Caki2 (cell line): ENCODE measurements at regions not wholly inside any gene's neighbourhood (a gene's known extent, or its start where the extent isn't known, plus 50 kb on each side); places are given as distances from the start of the nearest gene placed in this dataset.
"Not testable (repeated sequence)": the region's sequence is repeated elsewhere in the genome, so short reads cannot be mapped to it uniquely, and the experiment has no call there.

Source experiments
- DNase-seq: peaks from one replicate; pipeline ENCODE4 v3.0.0-alpha.2; 2015; ENCODE audit warnings: low read depth
- in situ Hi-C: cut with HindIII; loops from 2 replicates; pipeline ENCODE4 v1.10.0; 2016; ENCODE audit warnings: low sequenced_read_pairs, low pct_unique_long_range_greater_than_20kb, mixed read lengths

DNA sequence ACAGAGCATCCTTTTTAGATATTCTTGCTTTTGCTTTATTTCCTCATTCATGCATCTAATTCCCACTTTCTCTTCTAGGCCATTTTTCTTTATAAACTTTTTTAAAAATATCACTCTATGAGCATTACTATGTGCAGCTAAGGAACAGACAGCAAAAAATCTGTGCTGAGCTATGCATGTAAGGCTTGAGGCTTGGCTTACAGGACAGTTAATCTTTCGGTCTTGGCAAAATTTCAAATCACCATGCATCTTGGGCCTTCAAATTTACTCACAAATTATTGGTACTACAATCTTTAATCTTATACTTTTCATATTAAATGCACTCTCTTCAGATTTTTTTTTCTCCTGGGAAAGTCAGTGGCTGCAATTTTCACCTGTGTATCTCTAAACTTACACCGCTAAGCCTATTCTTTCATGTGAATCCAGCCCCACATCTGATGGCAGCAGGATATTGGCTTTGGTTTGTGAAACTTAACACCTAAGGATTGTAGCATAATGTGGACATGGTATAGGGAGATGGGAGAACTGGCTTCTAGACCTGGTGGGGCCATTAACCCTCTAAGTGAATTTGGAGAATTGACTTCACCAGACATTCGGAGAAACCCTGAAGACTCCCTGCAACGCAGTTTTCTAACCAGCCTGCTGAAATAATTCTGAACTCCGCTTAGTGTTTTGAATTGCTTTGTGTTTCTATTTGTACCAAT is 278.3 kb downstream of the SPRY1 start:
- DNase-seq: no peak
- in situ Hi-C loops: loop anchor here (25.0 kb wide), 1 partner anchor 288 kb away; the partner anchor contains the start of gene SPRY1

DNA sequence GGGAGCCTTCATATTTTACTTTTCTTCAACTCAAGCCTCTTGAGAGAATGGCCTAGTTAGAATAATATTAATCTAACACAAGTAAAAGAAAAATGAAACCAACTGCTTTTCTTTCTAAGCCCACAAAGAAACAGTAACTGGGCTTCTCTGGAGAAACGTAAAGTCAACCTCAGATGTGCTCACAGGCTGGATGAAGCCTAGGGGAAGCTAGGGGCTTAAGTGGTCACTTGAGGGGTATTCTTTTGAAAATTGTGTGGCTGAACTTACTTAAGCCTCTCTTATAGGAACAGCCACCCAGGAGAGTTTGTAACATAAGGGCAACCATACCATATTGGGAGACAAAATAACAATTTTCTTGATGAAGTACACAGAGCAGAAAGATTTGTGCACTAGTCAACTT is 279.0 kb downstream of the SPRY1 start:
- DNase-seq: no peak
- in situ Hi-C loops: no loop called here

DNA sequence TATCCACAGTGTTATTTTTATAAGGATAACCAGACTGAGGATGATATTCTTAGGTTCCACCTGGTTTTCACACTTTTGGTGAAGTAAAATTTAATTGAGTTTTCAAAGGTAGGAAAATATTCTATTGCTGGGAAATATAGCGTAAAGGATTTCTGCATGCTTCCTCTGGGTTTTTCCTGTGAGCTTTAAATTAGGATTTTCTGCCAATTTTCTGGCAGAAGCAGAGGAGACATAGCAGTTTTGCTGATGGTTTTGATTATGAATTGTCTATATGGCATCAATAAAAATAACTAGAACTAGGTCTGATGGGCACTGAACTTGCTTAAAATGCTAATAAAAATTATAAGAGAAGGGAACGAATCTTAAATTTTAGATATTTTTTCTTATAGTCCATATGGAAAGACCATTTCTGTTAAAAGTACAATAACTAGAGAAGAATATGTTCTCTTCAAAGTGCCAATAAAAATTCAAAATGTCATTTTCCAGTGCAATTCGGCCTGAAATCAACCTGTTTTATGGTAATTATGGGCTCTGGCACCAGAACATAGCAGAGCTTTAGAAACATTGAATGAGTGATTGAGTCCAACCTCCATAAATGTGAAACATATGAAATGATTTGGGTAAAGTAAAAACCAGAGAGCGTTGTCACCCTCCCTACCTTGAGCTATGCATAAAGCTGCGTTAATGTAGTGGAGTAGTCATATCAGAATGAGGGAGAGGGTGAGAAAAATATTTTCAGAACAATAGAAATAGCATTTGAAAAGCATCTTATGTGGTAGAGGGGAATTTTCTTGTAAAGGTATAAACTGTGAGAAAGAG is 279.7 kb downstream of the SPRY1 start:
- in situ Hi-C loops: no loop called here
- no peak for DNase-seq

DNA sequence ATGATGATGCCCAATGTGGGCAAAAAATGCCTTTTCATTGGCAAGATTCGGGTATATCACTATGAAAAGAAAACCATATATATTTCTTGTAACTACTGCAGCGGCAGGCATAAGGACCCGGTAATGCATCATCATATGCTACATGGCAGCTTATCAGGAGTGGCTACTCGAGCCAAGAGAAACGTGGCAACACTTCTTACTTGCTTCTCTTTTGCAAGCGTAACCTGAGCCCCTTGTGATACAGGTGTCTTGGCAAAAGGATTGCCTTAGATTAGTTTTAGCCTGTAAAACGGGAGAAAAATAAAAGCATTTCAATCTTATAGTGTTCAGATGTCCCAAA is 280.3 kb downstream of the SPRY1 start:
- DNase-seq: no peak
- in situ Hi-C loops: no loop called here

DNA sequence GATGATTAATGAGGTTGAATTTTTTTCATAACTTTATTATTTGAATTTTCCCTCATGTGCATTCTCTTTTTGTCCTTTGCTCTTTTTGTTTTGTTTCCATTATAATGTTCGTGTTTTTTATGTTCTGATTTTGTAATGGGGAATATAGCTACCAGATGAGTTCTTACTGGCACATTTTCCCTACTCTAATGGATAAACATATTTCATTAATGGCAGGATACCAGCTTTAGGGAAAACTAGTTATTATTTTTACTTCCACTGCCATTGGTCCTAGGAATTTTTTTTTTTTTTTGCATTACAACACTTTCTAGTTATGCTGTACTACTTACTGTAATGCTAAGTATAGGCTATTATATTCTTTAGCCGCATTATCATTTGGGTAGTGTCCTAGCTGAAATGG is 286.3 kb downstream of the SPRY1 start:
- in situ Hi-C loops: no loop called here
- no peak for DNase-seq

DNA sequence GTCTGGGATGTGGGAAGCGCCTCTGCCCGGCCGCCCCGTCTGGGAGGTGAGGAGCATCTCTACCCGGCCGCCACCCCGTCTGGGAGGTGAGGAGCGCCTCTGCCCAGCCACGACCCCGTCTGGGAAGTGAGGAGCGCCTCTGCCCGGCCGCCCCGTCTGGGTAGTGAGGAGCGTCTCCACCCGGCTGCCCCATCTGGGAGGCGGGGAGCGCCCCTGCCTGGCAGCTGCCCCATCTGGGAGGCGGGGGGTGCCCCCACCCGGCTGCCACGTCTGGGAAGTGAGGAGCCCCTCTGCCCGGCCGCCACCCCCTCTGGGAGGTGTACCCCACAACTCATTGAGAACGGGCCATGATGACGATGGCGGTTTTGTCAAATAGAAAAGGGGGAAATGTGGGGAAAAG is 288.3 kb downstream of the SPRY1 start:
- DNase-seq, in situ Hi-C loops: not testable (repeated sequence)

DNA sequence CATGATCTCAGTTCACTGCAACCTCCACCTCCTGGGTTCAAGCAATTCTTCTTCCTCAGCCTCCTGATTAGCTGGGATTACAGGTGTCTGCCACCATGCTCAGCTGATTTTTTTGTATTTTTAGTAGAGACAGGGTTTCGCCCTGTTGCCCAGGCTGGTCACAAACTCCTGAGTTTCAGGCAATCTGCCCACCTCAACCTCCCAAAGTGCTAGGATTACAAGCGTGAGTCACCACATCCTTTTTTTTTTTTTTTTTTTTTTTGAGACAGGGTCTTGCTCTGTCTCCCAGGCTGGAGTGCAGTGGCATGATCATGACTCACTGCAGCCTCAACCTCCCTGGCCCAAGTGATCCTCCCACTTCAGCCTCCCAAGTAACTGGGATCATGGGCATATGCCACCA is 298.9 kb downstream of the SPRY1 start:
- in situ Hi-C loops: not testable (repeated sequence)

DNA sequence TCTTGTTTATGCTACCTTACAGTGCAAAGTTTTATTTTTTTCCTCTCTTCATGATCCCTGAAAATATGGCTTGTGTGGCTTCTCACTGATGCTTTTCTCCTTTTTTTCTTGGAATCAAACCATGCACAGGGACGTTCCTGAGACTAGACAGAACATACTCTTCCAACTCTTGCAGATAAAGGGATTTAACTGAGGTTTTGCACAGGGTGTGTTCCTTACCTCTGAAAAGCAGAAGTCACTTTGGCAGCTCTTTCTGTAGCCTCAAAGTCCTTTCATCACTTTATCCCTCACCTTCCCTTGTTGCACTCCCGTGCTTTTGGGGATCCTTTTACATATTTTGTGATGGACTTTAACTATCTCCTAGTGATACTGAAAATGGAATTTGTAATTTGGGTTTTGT is 300.1 kb downstream of the SPRY1 start:
- in situ Hi-C loops: no loop called here
- no peak for DNase-seq

More for the DNA sequence above, 298.9 kb downstream of the SPRY1 start:
- not testable (repeated sequence) for DNase-seq

DNA sequence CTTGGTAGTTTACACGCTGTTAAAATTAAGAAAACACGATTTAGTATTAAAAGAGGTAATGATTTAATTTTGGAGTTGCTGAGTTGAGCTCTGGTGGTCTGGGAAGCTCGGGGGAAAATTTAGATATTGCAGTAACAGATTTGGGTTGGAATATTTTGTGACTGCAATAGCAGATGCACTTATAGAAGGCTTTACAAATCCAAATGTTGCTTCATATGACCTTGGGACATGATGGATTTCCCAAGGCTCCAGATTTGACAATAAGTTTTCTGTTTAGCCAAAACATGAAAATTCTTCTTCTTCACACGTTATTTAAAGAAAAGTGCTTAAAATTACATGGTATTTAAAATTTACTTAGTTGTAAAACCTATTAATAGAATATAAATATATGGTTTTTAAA is 302.0 kb downstream of the SPRY1 start:
- in situ Hi-C loops: no loop called here
- no peak for DNase-seq

DNA sequence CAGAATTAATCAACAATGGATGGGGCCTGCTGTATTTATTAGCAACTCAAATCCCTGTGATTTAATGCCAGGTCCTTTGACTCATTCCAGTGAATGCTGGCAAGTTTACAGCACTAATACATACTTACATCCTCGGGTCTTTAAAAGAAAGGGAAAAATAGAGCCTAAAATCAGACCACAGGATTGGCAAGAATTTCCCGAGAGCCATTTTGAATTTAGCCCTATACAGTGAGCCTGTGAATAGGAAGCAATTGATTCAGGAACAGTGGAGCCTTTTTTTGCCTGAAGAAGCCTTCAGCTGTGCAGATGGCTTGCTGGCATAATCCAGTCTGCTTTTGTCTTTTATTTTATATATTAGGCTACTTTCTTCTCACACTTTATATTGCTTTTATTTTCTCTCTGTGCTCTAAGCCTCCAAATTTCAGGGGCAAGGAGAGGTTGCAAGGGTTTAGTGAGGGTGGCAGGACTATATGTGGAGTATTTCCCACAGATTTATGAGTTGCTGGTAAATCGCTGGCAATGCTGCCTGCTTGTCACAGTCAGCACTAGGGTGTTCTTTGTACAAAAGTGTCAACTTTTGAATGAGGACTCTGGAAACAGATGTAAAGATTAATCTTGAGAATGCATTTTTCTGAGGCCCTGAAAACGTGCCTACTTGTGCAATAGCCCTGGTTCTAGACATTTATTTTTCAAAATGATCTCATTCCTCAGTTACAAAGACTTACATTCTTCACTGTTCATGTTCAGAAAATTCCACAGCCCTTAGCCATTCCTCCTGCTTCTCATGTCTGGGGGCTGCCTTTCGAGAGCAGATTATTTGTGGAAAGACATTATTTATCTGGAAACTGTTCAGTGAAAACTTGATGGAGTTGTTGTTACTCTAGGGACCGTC is 303.5 kb downstream of the SPRY1 start:
- in situ Hi-C loops: no loop called here
- no peak for DNase-seq

DNA sequence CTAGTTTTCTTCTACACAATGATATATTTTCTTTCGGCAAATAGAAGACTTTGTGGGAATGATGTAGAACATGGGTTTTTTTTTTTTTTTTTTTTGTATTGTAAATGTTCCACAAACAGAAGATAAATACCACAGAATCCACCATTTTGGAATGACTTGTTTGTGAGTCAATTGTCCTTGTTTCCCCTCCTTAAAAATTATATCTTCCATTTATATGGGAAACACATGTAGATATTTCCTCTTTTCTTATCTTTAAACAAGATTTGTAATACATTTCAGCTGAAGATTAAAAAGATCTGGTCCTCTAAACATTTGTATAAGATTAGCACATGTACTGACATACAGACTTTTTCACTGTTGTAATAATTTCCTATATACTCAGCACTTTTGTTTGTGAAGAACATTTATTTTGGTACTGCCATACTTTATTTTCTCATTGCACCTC is 304.6 kb downstream of the SPRY1 start:
- in situ Hi-C loops: no loop called here
- DNase-seq: no peak

DNA sequence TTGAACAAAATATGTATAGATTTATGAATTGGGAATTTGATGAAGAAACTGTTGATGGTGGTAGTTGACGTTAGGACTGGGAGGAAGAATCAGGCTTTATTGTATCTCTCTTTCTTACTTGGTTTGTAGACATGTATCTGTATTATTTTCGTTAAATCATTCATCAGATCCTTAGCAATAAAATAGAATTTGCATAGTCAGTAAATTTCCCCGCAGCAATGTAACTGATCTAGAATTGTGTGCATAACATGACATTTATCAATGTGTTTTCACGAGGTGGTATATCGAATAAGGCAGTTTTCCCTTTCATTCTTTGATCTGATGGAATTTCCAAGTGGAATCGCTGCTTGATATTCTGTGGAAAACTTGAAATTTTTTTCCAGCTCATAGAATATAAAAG is 308.8 kb downstream of the SPRY1 start:
- in situ Hi-C loops: no loop called here
- DNase-seq: no peak

DNA sequence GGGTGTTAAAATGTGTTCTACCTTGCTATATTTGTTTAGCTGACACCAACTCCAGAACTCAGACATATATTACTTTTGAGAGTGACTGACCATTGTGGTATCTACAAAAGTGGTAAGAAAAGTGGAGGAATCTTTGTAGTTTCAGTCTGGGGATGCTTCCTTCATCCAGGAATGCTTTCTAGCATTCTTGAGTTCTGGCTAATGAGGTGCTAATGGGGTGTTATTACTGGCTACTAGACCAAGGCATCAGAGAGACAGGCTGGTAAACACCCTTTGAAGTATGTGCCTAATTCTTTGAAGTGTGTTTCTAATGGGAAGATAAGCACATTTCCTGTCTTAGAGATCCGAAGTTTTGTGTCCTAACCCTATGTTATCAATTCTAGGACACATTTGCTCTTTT is 310.4 kb downstream of the SPRY1 start:
- DNase-seq: no peak
- in situ Hi-C loops: no loop called here

DNA sequence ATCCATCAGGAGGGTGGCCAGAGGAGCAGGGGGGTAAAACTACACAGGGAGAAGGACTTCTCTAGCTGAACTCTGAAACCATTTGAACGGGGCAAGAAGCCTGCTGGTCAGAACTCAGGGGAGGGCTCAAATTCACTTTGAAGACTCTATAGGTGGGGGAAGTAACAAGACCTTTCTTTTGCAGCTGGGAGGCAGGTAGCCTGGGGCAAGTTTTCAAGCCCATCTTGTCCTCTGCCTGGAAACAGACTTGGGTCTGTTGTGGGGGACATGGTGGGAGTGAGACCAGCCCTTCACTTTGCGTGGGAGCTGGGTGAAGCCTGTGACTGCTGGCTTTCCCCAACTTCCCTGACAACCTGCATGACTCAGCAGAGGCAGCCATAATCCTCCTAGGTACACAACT is 312.3 kb downstream of the SPRY1 start:
- DNase-seq: no peak
- in situ Hi-C loops: no loop called here

DNA sequence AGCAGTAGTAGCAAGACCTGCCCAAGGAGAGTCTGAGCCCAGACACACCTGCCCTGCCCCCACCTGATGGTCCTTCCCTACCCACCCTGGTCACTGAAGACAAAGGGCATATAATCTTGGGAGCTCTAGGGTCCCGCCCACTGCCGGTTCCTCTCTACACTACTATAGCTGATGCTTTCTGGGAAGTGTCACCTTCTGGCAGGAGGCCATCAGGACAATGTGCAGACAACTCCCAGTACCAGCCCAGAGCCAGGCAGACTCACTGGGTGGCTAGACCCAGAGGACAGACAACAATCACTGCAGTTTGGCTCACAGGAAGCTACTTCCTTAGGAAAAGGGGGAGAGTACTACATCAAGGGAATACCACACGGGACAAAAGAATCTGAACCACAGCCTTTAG is 312.7 kb downstream of the SPRY1 start:
- in situ Hi-C loops: no loop called here

DNA sequence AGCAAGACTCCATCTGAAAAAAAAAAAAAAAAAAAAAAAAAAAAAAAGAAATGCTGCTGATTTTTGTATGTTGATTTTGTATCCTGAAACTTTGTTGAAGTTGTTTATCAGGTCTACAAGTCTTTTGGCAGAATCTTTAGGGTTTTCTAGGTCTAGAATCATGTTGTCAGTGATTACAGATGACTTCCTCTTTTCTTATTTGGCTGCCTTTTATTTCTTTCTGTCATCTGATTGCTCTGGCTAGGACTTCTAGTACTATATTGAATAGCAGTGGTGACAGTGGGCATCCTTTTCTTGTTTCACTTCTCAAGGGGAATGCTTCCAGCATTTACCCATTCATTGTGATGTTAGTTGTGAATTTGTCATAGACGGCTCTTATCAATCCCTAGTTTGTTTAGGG is 334.4 kb downstream of the SPRY1 start:
- in situ Hi-C loops: no loop called here
- no peak for DNase-seq

More for the DNA sequence above, 312.7 kb downstream of the SPRY1 start:
- no peak for DNase-seq

DNA sequence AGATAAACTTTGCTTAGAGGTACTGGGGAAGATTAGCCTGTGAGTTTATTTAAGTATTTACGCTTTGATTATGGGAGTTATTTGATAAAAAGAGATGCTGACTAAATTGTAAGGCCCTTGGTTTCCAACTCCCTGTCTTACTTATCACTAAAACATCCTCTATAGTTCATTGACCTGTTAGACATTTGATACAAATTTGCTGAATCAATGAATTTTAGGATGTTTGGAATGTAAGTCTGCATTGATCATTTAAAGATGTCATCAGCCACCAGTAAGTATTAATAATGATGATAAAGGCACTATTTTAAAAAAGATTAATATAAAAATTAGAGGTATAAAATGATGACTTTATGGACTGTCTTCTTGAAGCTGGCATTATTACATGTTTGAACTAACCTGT is 340.6 kb downstream of the SPRY1 start:
- in situ Hi-C loops: no loop called here
- no peak for DNase-seq

DNA sequence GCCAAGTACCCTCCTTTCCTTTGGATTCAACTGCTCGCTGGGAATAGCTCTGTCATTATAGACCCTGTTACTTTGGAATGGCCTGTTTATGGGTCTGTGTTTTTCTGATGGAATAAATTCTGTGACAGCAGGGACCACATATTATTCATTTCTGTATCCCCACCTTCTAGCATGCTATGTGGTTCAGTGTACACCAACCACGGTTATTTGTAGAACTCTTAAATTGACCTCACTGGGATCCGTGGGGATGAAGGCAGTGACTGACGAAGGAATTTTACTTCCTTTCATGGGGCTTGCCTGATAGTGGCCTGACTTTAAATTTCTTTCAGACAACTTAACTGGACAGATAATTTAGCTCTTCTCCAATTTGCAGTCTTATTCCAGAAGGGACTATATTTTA is 343.2 kb downstream of the SPRY1 start:
- no peak for DNase-seq
- in situ Hi-C loops: no loop called here

DNA sequence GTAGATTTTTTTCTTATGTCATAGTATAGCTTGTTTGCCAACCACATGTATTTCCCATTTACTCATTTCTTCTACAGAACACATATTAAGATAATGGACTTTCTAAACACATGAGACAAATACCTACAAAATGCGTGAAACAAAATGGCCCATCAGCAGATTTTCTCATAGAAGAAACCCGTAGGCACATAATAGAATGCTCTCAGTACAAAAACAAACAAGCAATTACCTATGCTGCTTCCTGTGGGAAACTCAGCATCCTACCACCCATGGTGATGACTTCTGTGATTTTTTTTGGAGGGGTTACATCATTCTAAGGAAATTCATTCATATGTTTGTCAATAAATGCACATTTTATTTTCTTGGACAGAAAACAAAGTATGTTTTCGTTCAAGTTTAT is 343.6 kb downstream of the SPRY1 start:
- in situ Hi-C loops: no loop called here
- DNase-seq: no peak
